DMS53 (cell line): ENCODE measurements at regions not wholly inside any gene's neighbourhood (a gene's known extent, or its start where the extent isn't known, plus 50 kb on each side); places are given as distances from the start of the nearest gene placed in this dataset.
"Not testable (repeated sequence)": the region's sequence is repeated elsewhere in the genome, so short reads cannot be mapped to it uniquely, and the experiment has no call there.

Source experiments
- DNase-seq: peaks from one replicate; lab custom pipeline; 2025; lab: John Stamatoyannopoulos, UW

DNA sequence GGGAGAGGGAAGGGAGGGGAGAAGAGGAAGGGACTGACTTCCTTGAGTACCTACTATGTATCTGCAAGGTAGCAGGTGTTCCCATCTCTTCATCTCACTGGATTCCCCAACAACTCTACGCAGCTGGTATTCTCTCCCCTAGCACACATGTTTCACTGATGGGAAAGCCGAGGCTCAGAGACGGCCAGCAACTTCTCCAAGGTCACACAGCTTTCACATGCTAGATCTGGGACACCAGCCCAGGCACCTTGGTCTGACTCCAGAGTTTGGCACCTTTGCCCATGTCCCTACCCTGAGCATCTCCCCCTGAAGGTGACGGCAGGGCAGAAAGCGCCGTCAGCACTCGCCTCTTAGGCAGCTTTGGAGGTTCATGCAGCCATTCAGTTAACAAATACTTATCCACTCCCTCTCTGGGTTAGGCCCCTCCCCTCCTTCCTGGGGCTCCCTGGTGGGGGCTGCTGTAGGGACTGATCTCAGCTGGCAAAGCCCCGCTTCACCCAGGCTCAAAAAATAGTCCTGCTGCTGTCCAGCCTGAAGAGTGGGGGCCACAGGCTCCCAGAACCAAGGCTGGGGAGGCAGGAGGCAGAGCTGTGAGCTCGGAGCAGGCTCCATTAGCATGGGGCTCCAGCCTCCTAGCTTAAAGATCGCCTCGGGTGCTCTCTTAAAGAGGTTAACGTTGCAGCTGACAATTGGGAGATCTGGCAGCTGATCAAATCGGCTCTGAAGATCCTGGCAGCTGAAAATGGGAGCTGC, 79.4 kb downstream of the IGLL1 start:
- no peak for DNase-seq

DNA sequence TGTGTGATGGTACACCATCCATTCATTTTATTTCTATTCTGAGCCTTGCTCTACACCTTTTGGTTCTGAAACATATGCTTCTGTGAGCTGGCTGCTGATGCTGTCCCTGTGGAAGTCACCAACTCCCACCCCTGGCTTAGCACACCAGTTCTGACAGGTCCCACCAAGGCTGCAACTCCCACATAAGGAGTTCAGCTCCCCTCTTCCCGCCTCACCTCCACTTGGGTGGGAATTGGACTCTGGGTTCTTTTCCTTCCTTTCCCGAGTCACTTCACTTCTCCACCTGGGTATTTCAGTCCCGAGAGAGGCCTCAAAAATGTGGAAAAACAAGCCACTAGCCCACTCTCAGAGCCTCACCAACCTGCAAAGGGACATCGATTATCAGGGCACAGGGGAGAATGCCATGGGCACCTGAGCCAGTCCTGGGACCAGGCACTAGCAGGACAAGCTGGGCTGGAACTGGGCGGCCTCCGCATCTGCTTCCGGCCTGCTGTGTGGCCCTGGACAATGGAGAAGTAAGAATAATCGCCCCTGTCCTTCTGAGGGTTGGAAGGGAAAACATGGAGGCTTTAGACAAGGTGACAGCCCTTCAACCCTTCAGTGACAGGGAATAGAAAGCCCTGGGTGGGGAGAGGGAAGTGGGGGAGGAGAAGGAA, 80.1 kb downstream of the IGLL1 start:
- DNase-seq, result no peak

GRCh38 chr22:23498811-23499798, 81.0 kb downstream of the IGLL1 start:
- DNase-seq, result no peak

- not testable (repeated sequence) for DNase-seq
Measured at GRCh38 chr22:23497889-23498288, 82.2 kb downstream of the IGLL1 start.

DNA sequence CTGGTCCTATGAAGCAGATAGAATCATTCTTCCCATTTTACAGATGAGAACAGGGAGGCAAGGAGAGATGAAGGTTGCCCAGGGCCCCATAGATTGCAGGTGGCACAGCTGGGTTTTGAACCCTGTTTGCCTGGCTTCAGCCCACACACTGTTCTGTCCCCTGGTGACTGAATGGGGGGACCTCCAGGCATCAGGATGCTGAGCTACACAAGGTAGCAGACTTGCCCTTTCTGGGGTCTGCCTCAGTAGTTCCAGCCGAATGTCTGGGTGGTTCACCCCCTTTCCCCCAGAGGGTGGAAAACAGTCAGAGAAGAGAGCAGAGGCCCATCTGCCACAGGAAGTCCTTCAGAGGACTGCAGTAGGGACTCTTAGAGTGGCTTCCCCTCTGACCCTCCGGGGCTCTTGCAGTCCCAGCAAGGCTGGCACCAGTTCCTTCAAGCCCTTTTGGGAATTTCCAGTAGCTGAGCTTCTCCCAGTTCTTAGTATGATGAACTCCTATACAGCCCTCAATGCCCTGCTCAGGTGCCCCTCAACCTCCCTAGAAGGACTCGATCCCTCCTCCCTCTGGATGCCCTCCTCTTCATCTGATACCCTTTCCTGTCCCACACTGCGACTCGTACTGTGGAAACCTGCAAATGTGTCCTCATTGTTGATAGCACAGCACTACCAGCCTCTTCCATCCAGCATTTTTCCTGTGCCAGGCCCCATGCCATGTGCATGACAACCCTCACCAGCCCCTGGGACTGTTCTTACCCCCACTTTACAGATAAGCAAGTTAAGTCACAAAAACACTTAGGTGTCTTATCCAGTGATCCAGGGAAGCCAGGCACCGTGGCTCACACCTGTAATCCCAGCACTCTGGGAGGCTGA, 82.8 kb downstream of the IGLL1 start:
- no peak for DNase-seq

DNA sequence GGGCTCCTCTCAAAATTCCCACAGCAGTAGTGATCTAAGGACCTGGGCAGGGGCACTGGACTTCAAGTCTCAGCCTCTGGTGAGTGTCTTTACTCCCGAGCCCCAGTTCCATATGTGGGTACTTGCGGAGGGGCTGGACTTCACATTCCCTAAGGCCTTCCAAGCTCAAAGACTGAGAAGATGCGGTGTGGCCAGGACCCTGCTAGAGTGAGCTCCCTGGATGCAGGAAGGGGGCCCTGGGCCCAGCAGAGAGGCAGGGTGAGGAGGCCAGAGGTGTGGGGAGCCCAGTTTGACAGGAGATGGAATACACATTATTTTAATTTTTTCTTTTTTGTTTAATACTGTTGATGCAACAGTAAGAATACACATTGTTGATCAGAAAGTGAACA, 83.7 kb downstream of the IGLL1 start:
- no peak for DNase-seq

GRCh38 chr22:23495614-23496444, 84.3 kb downstream of the IGLL1 start:
- no peak for DNase-seq

DNA sequence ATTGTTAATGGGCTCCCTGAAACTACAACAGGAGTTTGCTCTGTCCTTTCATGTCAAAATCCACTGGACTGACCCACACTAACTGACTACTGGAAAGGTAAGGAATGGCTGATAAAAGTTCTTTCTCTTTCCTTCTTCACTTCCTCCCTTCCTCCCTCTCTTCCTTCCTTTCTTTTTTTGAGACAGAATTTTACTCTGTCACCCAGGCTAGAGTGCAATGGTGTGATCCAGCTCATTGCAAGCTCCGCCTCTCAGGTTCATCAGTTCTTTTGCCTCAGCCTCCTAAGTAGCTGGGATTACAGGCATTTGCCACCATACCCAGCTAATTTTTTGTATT, 85.2 kb downstream of the IGLL1 start:
- no peak for DNase-seq

GRCh38 chr22:23485490-23485889, 94.6 kb downstream of the IGLL1 start:
- no peak for DNase-seq

GRCh38 chr22:23484651-23485050, 95.4 kb downstream of the IGLL1 start:
- no peak for DNase-seq

DNA sequence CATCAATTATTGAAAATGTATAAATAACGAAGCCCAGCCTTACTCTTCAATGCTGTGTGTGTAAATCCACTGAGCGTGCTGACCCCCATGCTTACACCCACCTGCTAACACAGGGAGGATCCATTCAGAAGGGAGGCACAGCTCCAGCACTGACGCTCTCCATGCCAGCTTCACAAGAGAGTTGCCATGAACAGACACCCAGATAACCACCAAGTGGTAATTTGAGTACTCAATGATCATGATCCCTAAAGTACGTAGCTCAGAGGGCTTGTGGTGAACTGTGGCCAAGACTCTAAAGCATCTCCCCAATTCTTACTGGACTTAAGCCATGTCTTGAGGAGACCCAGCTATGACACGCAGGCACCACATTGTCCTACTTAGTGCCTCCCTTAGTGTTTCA, 98.7 kb downstream of the IGLL1 start:
- DNase-seq, result no peak

DNA sequence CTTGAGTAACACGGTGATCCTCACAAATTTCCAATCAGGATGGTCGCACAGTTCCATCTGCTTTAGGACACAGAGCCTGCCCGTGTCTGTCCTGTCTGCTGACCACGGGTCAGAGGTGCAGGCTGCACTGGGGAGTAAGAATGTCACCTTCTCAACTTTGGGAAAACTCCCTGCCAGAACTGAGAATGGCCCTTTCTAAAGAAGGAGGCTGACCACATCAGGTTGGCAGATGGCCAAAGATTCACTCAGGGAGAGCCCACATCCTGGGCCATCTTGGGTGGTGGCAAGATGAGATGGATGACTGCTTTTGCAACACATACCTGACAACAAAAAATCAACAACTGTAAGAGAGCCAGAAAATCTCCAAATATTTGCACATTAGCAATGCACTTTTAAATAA, 101.9 kb downstream of the IGLL1 start:
- DNase-seq, result no peak

DNA sequence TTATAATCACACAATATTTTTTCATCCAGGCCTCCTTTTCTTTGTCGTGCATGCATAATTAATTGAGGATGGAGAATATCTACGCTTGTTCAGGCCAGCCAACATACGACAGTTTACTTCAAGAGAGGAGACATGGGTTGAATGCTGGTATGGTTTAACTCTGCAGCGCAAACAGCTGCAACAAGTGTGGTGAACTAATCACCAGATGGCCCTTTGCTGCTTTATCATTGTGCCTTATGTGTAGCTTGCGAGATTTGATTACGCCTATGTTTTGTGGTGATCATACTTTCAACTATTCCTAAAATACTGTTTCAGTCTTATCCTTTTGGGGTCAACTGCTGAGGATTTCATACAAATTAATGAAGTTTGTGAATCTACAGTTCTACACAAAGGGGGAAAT, 105.6 kb downstream of the IGLL1 start:
- DNase-seq, result not testable (repeated sequence)

DNA sequence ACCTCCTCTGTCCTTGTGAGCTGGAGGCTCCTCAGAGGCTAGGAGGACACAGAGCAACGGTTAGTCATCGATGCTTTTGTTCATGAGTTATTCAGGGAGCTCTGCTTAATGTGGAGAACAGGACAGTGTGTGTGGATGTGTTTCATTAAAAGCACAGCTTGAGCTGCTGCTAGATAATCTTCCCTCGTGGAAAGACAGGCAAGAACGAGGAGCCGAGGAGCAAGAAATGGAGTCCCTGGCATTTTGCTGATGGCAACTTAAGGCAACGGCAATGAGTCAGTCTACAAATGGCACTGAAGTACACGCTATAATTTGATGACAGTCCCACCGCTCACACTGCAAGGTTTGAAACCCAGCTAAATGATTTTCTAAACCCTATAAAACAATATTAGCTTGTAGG, 106.2 kb downstream of the IGLL1 start:
- no peak for DNase-seq

- DNase-seq, result not testable (repeated sequence)
Measured at GRCh38 chr22:23472376-23472775, 107.7 kb downstream of the IGLL1 start.

- DNase-seq, result no peak
Measured at GRCh38 chr22:23471698-23472097, 108.4 kb downstream of the IGLL1 start.

GRCh38 chr22:23470811-23471389, 109.2 kb downstream of the IGLL1 start:
- DNase-seq, result no peak

GRCh38 chr22:23467721-23468294, 112.3 kb downstream of the IGLL1 start:
- peak; percentile 4 for DNase-seq

- DNase-seq, result no peak
Measured at GRCh38 chr22:23466351-23466750, 113.7 kb downstream of the IGLL1 start.

DNA sequence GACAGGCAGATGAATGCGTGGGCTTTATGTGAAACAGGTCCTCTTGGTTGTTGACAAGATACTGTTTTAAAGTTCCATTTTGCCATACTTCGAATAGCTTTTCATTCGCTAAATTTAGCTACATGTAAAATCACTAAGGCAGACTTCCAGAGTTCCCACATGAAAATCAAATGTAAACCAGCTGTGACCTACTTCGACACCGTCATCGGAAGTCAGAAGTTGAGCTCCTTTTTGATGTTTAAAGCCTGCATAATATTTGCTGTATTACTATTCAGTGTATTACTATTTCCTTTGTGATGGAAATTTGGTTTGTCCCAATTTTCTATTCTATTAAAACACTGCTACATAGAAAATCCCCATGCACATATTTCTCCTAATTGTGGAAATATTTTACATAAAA, 115.3 kb downstream of the IGLL1 start:
- DNase-seq, result not testable (repeated sequence)
